Adrenal gland (tissue), 9 donors: ENCODE measurements at regions not wholly inside any gene's neighbourhood (a gene's known extent, or its start where the extent isn't known, plus 50 kb on each side); places are given as distances from the start of the nearest gene placed in this dataset.

Source experiments
- DNase-seq, 7 donors: peaks; one replicate each; pipeline ENCODE4 v3.0.0-alpha.2; 2019 to 2020
- H3K27ac ChIP-seq, 5 donors: fragments of 200-600 bp; sonication (generic) in 4 of 5; 1 replicate in 3 of 5; 2 replicates in 2 of 5; pipeline versions ENCODE4 v1.5.1 to v1.8.0; 2016 to 2020; ENCODE audit warnings: mild to moderate bottlenecking in 1 of 5
- H3K27me3 ChIP-seq: fragments of 200-600 bp; 2 replicates; pipeline ENCODE4 v1.8.0; 2021
- H3K36me3 ChIP-seq, 2 donors: fragments of 200-600 bp; replicated peaks in 1 of 2; 1 replicate in 1 of 2; 2 replicates in 1 of 2; pipeline versions ENCODE4 v1.5.1 to v1.8.0; 2018 to 2022
- H3K4me1 ChIP-seq, 2 donors: fragments of 200-600 bp; replicated peaks in 1 of 2; 1 replicate in 1 of 2; 2 replicates in 1 of 2; pipeline versions ENCODE4 v1.5.1 to v1.8.0; 2018 to 2021
- H3K4me3 ChIP-seq, 4 donors: fragments of 200-600 bp; sonication (generic) in 3 of 4; one replicate each; pipeline ENCODE4 v1.5.1; 2016 to 2018
- H3K9me3 ChIP-seq, 3 donors: fragments of 200-600 bp; sonication (generic) in 1 of 3; replicated peaks in 1 of 3; 1 replicate in 2 of 3; 2 replicates in 1 of 3; pipeline versions ENCODE4 v1.5.1 to v1.8.0; 2016 to 2021
- CTCF ChIP-seq, 6 experiments: fragments of 450-650 bp in 4 of 6; fragments of 200-600 bp in 2 of 6; sonication (generic) in 1 of 6; IDR thresholded peaks; 1 replicate in 5 of 6; 2 replicates in 1 of 6; pipeline versions ENCODE4 v1.5.1 to v1.8.0; 2016 to 2021; ENCODE audit warnings: antibody characterized with exemption in 6 of 6, mild to moderate bottlenecking in 2 of 6, moderate library complexity in 1 of 6
- POLR2A ChIP-seq, 2 donors: fragments of 450-650 bp; IDR thresholded peaks; one replicate each; pipeline ENCODE4 v1.6.1; 2017; ENCODE audit warnings: antibody characterized with exemption in 2 of 2, mild to moderate bottlenecking in 2 of 2, moderate library complexity in 1 of 2
- WGBS, 4 donors: extraction: QIAGEN DNeasy Blood & Tissue Kit in 2 of 4; methylation state at CpG; one replicate each; pipeline versions ENCODE4 v1.1.5 to v1.1.7; 2013 to 2017; 5-methylcytosine and 5-hydroxymethylcytosine counted together
- intact Hi-C, 2 donors: fragments of 100-400 bp; cut with DNase I; formaldehyde crosslinking; loops; one replicate each; pipeline versions ENCODE4 v1.14.1 to v1.15.0; 2022 to 2023
- donor health status: healthy with polysubstance abuse.
- donor health status: Bipolar disorder and iron deficiency.
- donor health status: DM: yes; HTN: yes; CAD: no.
- donor health status: DM: no; HTN: no; CAD: no.
- donor health status: DM: no; HTN: no; CAD: no.

- Histone ChIP-seq H3K27me3 (no peaks in the 10 kb centered on the region), H3K9me3 (no peaks in the 10 kb centered on the region), H3K4me1 (no peaks in the 10 kb centered on the region), H3K4me3 (no peak overlapping the region), H3K36me3 (no peaks in the 10 kb centered on the region), H3K27ac (no peak overlapping the region)
- intact Hi-C loops, result no loop called here
- TF ChIP-seq CTCF (IDR thresholded peaks at IDR 0.05) (no peak), POLR2A (IDR thresholded peaks at IDR 0.05) (no peak)
- peak in 1 of 7 donors; percentile 42 for DNase-seq
- WGBS, 4 donors, result 84 to 93% (median 86%) methylated on average over 8 to 13 of the region's 13 CpGs
Measured at GRCh38 chr18:75132931-75133525, 75.9 kb downstream of the PTGR3 start.

DNA sequence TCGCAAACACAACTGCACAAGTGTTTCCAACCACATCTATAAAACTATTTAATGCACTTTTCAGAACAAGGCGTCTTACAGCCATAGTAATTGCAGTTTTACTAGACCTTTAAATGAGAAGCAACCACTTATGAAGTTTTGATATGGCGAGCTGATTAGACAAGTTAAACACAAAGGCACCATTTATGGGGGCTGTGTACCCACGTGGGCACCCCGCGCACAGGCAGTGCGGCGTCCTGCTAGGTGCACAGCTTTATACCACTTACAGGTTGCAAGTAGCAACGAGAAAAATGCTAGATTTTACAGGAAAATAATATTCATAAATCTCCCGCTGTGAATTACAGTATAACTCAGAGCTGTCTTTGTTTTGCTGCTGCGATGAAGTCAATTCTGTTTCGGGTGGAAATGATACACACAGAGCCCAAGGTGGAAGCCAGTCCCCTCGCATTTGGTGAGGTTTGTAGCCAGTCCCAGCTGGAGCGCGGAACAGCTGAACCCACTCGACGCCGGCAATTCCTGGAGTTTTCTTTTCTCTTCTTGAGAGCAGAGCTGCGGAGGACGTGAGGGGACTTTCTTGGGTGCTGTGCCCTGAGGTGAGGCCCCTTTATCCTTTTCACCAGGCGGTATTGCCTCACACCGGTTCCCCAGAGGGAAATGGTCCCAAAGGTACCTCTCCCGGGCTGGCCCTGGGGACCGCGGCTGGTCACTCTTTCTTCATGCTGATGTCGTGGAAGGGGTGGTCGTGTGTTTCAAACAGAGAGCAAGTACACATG lies 76.7 kb downstream of the PTGR3 start:
- WGBS, 4 donors, result 91 to 93% (median 92%) methylated on average over 25 to 27 of the region's 27 CpGs
- H3K9me3 ChIP-seq, result no peaks in the 10 kb centered on the region
- no peak for DNase-seq
- H3K4me3 ChIP-seq, result no peak overlapping the region
- H3K36me3 ChIP-seq, result no peaks in the 10 kb centered on the region
- no peak overlapping the region for H3K27ac ChIP-seq
- TF ChIP-seq POLR2A (IDR thresholded peaks at IDR 0.05), result no peak
- TF ChIP-seq CTCF (IDR thresholded peaks at IDR 0.05), result no peak
- H3K27me3 ChIP-seq, result no peaks in the 10 kb centered on the region
- intact Hi-C loops, result no loop called here
- no peaks in the 10 kb centered on the region for H3K4me1 ChIP-seq

GRCh38 chr18:75131381-75132000 lies 77.4 kb downstream of the PTGR3 start:
- no peak overlapping the region for H3K4me3 ChIP-seq
- H3K4me1 ChIP-seq, result no peaks in the 10 kb centered on the region
- H3K36me3 ChIP-seq, result no peaks in the 10 kb centered on the region
- no peak overlapping the region for H3K27ac ChIP-seq
- peak in 1 of 7 donors; percentile 37 for DNase-seq
- intact Hi-C loops, result no loop called here
- TF ChIP-seq POLR2A (IDR thresholded peaks at IDR 0.05) (no peak), CTCF (IDR thresholded peaks at IDR 0.05) (no peak)
- 49 to 63% (median 55%) methylated on average over 20 of the region's 20 CpGs for WGBS, 4 donors
- no peaks in the 10 kb centered on the region for H3K27me3 ChIP-seq
- H3K9me3 ChIP-seq, result no peaks in the 10 kb centered on the region

DNA sequence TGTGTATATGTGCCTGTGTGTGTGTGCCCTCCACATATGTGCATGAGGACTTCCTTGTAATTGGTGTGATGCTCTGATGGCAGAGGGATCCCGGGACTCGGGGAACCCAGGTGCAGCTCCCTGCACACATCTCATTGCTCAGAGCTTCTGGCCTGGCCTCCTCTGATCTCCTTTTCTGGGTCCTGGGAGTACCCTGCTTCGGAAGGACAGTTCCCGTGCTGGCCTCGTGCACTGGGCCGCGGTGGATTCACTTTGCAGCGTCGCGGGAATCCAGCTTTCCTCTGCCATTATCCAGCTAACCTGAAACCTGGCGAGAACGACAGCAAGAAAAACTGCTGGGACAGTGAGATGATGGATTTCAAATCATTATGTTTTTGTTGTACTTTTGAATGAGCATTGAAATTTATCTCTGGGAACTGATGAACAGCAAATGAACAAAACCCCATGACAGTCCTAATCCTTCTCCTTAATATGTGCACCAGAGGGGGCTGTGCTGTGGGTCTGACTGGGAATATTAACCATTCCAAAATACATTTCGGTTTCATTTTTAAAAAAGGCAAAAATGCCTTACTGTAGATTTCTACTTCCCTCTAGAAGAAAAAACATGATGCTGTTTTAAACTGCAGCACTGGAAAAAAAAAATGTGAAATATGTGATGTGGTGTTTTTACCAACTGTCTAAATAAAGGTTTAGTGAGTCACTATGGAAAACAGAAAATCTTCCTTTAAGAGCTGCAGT lies 78.2 kb downstream of the PTGR3 start:
- H3K4me3 ChIP-seq, result no peak overlapping the region
- H3K27ac ChIP-seq, result no peak overlapping the region
- no peaks in the 10 kb centered on the region for H3K4me1 ChIP-seq
- peak in 1 of 6 experiments; percentile 13 for TF ChIP-seq CTCF (IDR thresholded peaks at IDR 0.05)
- TF ChIP-seq POLR2A (IDR thresholded peaks at IDR 0.05), result no peak
- H3K36me3 ChIP-seq, result no peaks in the 10 kb centered on the region
- peak in 1 of 7 donors; percentile 34 for DNase-seq
- intact Hi-C loops, result no loop called here
- no peaks in the 10 kb centered on the region for H3K9me3 ChIP-seq
- 70 to 84% (median 78%) methylated on average over 12 to 13 of the region's 13 CpGs for WGBS, 4 donors
- H3K27me3 ChIP-seq, result no peaks in the 10 kb centered on the region
